Ecto neural progenitor cell (in vitro differentiated cells): ENCODE measurements at regions not wholly inside any gene's neighbourhood (a gene's known extent, or its start where the extent isn't known, plus 50 kb on each side); places are given as distances from the start of the nearest gene placed in this dataset.
A peak's percentile ranks its signal among the peaks of the same experiment; 100 is the strongest.

ENCODE experiments used
- DNase-seq: peaks from one replicate; pipeline ENCODE4 v3.0.0-alpha.2; 2018; ENCODE audit warnings: low spot score

- no peak for DNase-seq
Measured at GRCh38 chrX:100120956-100121355, 289.1 kb downstream of the PCDH19 start.

- no peak for DNase-seq
Measured at GRCh38 chrX:100098660-100099375, 311.3 kb downstream of the PCDH19 start.

GRCh38 chrX:100090931-100091330, 319.1 kb downstream of the PCDH19 start:
- no peak for DNase-seq

GRCh38 chrX:100089724-100090123, 320.3 kb downstream of the PCDH19 start:
- DNase-seq: no peak

GRCh38 chrX:100085846-100086245, 324.2 kb downstream of the PCDH19 start:
- no peak for DNase-seq

GRCh38 chrX:100083211-100083610, 326.9 kb downstream of the PCDH19 start:
- peak; percentile 42 for DNase-seq

- no peak for DNase-seq
Measured at GRCh38 chrX:100081503-100081902, 328.6 kb downstream of the PCDH19 start.

- no peak for DNase-seq
Measured at GRCh38 chrX:100076031-100076430, 334.0 kb downstream of the PCDH19 start.

- no peak for DNase-seq
Measured at GRCh38 chrX:100072336-100072735, 337.7 kb downstream of the PCDH19 start.

- DNase-seq: no peak
Measured at GRCh38 chrX:100070334-100070849, 339.7 kb downstream of the PCDH19 start.

- no peak for DNase-seq
Measured at GRCh38 chrX:100048156-100048555, 361.9 kb downstream of the PCDH19 start.
